RWPE1 (cell line): ENCODE measurements at regions not wholly inside any gene's neighbourhood (a gene's known extent, or its start where the extent isn't known, plus 50 kb on each side); places are given as distances from the start of the nearest gene placed in this dataset.

Experiments used
- CTCF ChIA-PET: fragments of 350-600 bp; sonication (Branson Sonifier 250); formaldehyde crosslinking; extraction: SDS; loops from one replicate; lab custom pipeline; 2021; lab: Yijun Ruan, JAX
- POLR2A ChIA-PET: fragments of 400-600 bp; formaldehyde crosslinking; extraction: SDS; loops from one replicate; lab custom pipeline; 2020; ENCODE audit warnings: antibody characterized with exemption; ENCODE audit not compliant: low non-redundant PET; lab: Yijun Ruan, JAX
- DNase-seq: peaks from one replicate; pipeline ENCODE4 v3.0.0; 2012; ENCODE audit warnings: low spot score
- H3K27ac ChIP-seq: fragments of 450-650 bp; 2 replicates; pipeline ENCODE4 v1.5.1; 2017
- TF ChIP-seq, protein P1 (sequence below): fragments of 450-650 bp; conservative IDR thresholded peaks from 2 replicates; pipeline ENCODE4 v1.5.1; 2017; ENCODE audit warnings: low read depth, mild to moderate bottlenecking

DNA sequence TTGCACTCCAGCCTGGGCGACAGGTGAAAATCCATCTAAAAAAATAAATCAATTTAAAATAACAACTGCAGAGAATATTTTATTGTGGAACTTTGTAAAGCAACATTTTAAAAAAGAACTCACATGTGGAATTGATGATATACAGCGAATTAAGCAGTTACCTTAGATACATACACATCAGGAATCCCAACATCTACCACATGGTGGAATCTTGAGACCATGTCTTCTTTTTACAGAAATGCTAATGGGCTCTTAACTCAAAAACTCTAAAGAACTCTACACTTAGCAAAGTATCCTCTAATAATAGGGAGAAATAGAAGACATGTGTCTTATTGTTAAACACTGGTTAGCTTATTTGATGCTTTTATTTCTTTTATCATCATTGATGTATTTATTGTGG lies 373.6 kb downstream of the CDH7 start:
- ChIA-PET POLR2A (no interaction called here), CTCF (no interaction called here)
- TF ChIP-seq, protein P1, sequence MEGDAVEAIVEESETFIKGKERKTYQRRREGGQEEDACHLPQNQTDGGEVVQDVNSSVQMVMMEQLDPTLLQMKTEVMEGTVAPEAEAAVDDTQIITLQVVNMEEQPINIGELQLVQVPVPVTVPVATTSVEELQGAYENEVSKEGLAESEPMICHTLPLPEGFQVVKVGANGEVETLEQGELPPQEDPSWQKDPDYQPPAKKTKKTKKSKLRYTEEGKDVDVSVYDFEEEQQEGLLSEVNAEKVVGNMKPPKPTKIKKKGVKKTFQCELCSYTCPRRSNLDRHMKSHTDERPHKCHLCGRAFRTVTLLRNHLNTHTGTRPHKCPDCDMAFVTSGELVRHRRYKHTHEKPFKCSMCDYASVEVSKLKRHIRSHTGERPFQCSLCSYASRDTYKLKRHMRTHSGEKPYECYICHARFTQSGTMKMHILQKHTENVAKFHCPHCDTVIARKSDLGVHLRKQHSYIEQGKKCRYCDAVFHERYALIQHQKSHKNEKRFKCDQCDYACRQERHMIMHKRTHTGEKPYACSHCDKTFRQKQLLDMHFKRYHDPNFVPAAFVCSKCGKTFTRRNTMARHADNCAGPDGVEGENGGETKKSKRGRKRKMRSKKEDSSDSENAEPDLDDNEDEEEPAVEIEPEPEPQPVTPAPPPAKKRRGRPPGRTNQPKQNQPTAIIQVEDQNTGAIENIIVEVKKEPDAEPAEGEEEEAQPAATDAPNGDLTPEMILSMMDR, result no peak
- no peak for DNase-seq
- H3K27ac ChIP-seq, result no peak overlapping the region

- TF ChIP-seq, protein P1, result no peak
- ChIA-PET POLR2A (no interaction called here), CTCF (no interaction called here)
- DNase-seq, result no peak
- H3K27ac ChIP-seq, result no peak overlapping the region
Observed at GRCh38 chr18:66119347-66119746, 368.5 kb downstream of the CDH7 start.

GRCh38 chr18:66111018-66111417 lies 360.2 kb downstream of the CDH7 start:
- TF ChIP-seq, protein P1, result no peak
- POLR2A ChIA-PET, result no interaction called here
- no peak for DNase-seq
- no peak overlapping the region for H3K27ac ChIP-seq
- CTCF ChIA-PET, result no interaction called here

GRCh38 chr18:66110607-66111006 lies 359.8 kb downstream of the CDH7 start:
- no peak for DNase-seq
- POLR2A ChIA-PET, result no interaction called here
- H3K27ac ChIP-seq, result no peak overlapping the region
- CTCF ChIA-PET, result no interaction called here
- TF ChIP-seq, protein P1, result no peak

GRCh38 chr18:66109981-66110380 lies 359.2 kb downstream of the CDH7 start:
- POLR2A ChIA-PET, result no interaction called here
- TF ChIP-seq, protein P1, result no peak
- no peak for DNase-seq
- CTCF ChIA-PET, result no interaction called here
- no peak overlapping the region for H3K27ac ChIP-seq

- no peak for DNase-seq
- ChIA-PET CTCF (interaction anchor here (0.7 kb wide), 1 partner anchor 1024 kb away, joined by 3 read pairs; no protein-coding TSS in a partner anchor), POLR2A (no interaction called here)
- H3K27ac ChIP-seq, result no peak overlapping the region
- TF ChIP-seq, protein P1, result no peak
Observed at GRCh38 chr18:66107546-66107945, 356.7 kb downstream of the CDH7 start.
